K562 (cell line): ENCODE measurements at regions not wholly inside any gene's neighbourhood (a gene's known extent, or its start where the extent isn't known, plus 50 kb on each side); places are given as distances from the start of the nearest gene placed in this dataset.

Experiments
- ATAC-seq: fragments of 200-7000 bp; cut with Tn5 transposase; 3 replicates; pipeline ENCODE4 v1.9.1; 2020; ENCODE audit warnings: moderate library complexity
- BruUV-seq: library from RNA; stranded (reverse); fragments of 400-500 nt; replicated peaks from 2 replicates; lab custom pipeline; 2021; lab: Mats Ljungman, UMichigan
- CTCF ChIA-PET: fragments of 300-600 bp; formaldehyde crosslinking; extraction: SDS; loops from one replicate; lab custom pipeline; 2021; ENCODE audit warnings: low intra/inter-chr PET ratio; lab: Yijun Ruan, JAX
- POLR2A ChIA-PET: fragments of 300-600, 350-650 bp; sonication (Branson Sonifier 250); formaldehyde crosslinking; extraction: SDS; loops from one replicate; lab custom pipeline; 2021; ENCODE audit warnings: antibody characterized with exemption, inconsistent platforms; lab: Yijun Ruan, JAX
- DNase-seq, 4 experiments: peaks; one replicate each; pipeline versions ENCODE4 v3.0.0 to v3.0.0-alpha.2; 2011 to 2018; ENCODE audit warnings: low spot score in 3 of 4, mixed read lengths in 3 of 4; ENCODE audit errors: extremely low read depth in 1 of 4
- FAIRE-seq: peaks from 2 replicates; lab custom pipeline; 2011; peaks lifted over from hg19 to GRCh38; lab: Jason Lieb, UNC
- H2AFZ ChIP-seq: 2 replicates; pipeline ENCODE4 v1.6.0; 2011; ENCODE audit warnings: low read depth, low read length, control low read depth, inconsistent platforms
- H3K27ac ChIP-seq: fragments of 200-600 bp; 3 replicates; pipeline ENCODE4 v1.8.0; 2011; ENCODE audit warnings: low read depth, mild to moderate bottlenecking, control low read depth, inconsistent platforms, low read length, moderate library complexity, mixed read lengths; ENCODE audit errors: extremely low read depth
- H3K27me3 ChIP-seq, 2 experiments: fragments of 300-600 bp in 1 of 2; 2 replicates in 1 of 2; 3 replicates in 1 of 2; pipeline versions ENCODE4 v1.6.0 to v1.8.0; 2011; ENCODE audit warnings: inconsistent platforms in 2 of 2, low read length in 2 of 2, mild to moderate bottlenecking in 1 of 2, mixed read lengths in 1 of 2, moderate library complexity in 1 of 2; ENCODE audit not compliant: control insufficient read depth in 2 of 2, insufficient read depth in 2 of 2
- H3K36me3 ChIP-seq: fragments of 300-600 bp; 3 replicates; pipeline ENCODE4 v1.8.0; 2011; ENCODE audit warnings: mild to moderate bottlenecking, low read length, inconsistent platforms; ENCODE audit not compliant: control insufficient read depth, insufficient read depth
- H3K4me1 ChIP-seq, 2 experiments: fragments of 200-600 bp in 1 of 2; replicated peaks in 1 of 2; 2 replicates in 1 of 2; 3 replicates in 1 of 2; pipeline versions ENCODE4 v1.5.1 to v1.8.0; 2011; ENCODE audit warnings: inconsistent platforms in 2 of 2, low read length in 2 of 2, mild to moderate bottlenecking in 1 of 2, mixed read lengths in 1 of 2, moderate library complexity in 1 of 2; ENCODE audit not compliant: control insufficient read depth in 2 of 2, insufficient read depth in 2 of 2
- H3K4me2 ChIP-seq: 2 replicates; pipeline ENCODE4 v1.6.1; 2011; ENCODE audit warnings: low read length, control low read depth, inconsistent platforms, mixed read lengths; ENCODE audit not compliant: insufficient read depth
- H3K4me3 ChIP-seq: fragments of 200-600 bp; sonication (generic), shearing (Covaris generic); 2 replicates; pipeline ENCODE4 v1.5.1; 2016; ENCODE audit warnings: control low read depth, inconsistent platforms
- H3K79me2 ChIP-seq: fragments of 200-600 bp; 3 replicates; pipeline ENCODE4 v1.8.0; 2011; ENCODE audit warnings: low read length, inconsistent platforms; ENCODE audit not compliant: control insufficient read depth, insufficient read depth
- H3K9ac ChIP-seq, 2 experiments: 2 replicates each; pipeline versions ENCODE4 v1.6.0 to v1.6.1; 2011; ENCODE audit warnings: low read depth in 2 of 2, low read length in 2 of 2, control low read depth in 1 of 2, inconsistent platforms in 1 of 2, mild to moderate bottlenecking in 1 of 2, mixed read lengths in 1 of 2; ENCODE audit not compliant: insufficient read depth in 1 of 2
- H3K9me1 ChIP-seq: one replicate; pipeline ENCODE4 v1.6.0; 2011; ENCODE audit warnings: inconsistent platforms, mild to moderate bottlenecking, low read length, moderate library complexity; ENCODE audit not compliant: control insufficient read depth, insufficient read depth
- H3K9me3 ChIP-seq: replicated peaks from 2 replicates; pipeline ENCODE4 v1.5.1; 2011; ENCODE audit warnings: low read depth, low read length, inconsistent platforms; ENCODE audit not compliant: control insufficient read depth, insufficient read depth
- H4K20me1 ChIP-seq: replicated peaks from 2 replicates; pipeline ENCODE4 v1.6.1; 2011; ENCODE audit warnings: low read length, inconsistent platforms, mixed read lengths; ENCODE audit not compliant: control insufficient read depth, insufficient read depth
- CHD4 ChIP-seq: fragments of 200-600 bp; sonication (generic); IDR thresholded peaks from 3 replicates; pipeline ENCODE4 v1.6.1; 2012; ENCODE audit warnings: low read depth, mild to moderate bottlenecking, mixed read lengths, low read length, inconsistent platforms; ENCODE audit not compliant: insufficient read depth, insufficient replicate concordance, poor library complexity, severe bottlenecking
- CREB1 ChIP-seq, 2 experiments: sonication (generic) in 1 of 2; formaldehyde crosslinking in 1 of 2; IDR thresholded peaks; 2 replicates each; pipeline versions ENCODE4 v1.6.1 to v1.8.0; 2012 to 2022; ENCODE audit warnings: inconsistent platforms in 1 of 2, mild to moderate bottlenecking in 1 of 2, missing genetic modification reagents in 1 of 2, moderate library complexity in 1 of 2
- LARP7 ChIP-seq: fragments of 450-650 bp; IDR thresholded peaks from 2 replicates; pipeline ENCODE4 v1.6.1; 2016
- NELFE ChIP-seq: IDR thresholded peaks from 2 replicates; pipeline ENCODE4 v1.6.1; 2011; ENCODE audit warnings: mild to moderate bottlenecking; ENCODE audit not compliant: insufficient read depth, insufficient read length
- NR2F6 ChIP-seq: fragments of 450-650 bp; formaldehyde crosslinking; IDR thresholded peaks from 2 replicates; pipeline ENCODE4 v1.4.0; 2020; ENCODE audit warnings: mild to moderate bottlenecking
- RCOR1 ChIP-seq, 2 experiments: IDR thresholded peaks; 2 replicates each; pipeline ENCODE4 v1.6.1; 2012; ENCODE audit warnings: low read depth in 2 of 2, low read length in 2 of 2, borderline replicate concordance in 1 of 2, improper control_type of control experiment in 1 of 2
- ZKSCAN3 ChIP-seq: fragments of 250-450 bp; sonication (Bioruptor Pico); IDR thresholded peaks from 2 replicates; pipeline ENCODE4 v1.4.0; 2020
- ZNF165 ChIP-seq: fragments of 250-450 bp; sonication (Bioruptor Pico); IDR thresholded peaks from 2 replicates; pipeline ENCODE4 v1.4.0; 2020; ENCODE audit warnings: borderline replicate concordance
- ZNF253 ChIP-seq: fragments of 250-450 bp; sonication (Bioruptor Pico); conservative IDR thresholded peaks from 2 replicates; pipeline ENCODE4 v1.6.1; 2021; ENCODE audit warnings: mild to moderate bottlenecking
- ZNF311 ChIP-seq: fragments of 250-450 bp; sonication (Bioruptor Pico); IDR thresholded peaks from 2 replicates; pipeline ENCODE4 v1.4.0; 2020; ENCODE audit warnings: mild to moderate bottlenecking, moderate library complexity
- WGBS: fragments of 100-300 bp; shearing (Covaris generic); methylation state at CpG from one replicate; pipeline ENCODE4 v1.1.6; 2016; ENCODE audit warnings: low coverage, mixed read lengths; ENCODE audit not compliant: insufficient coverage; ENCODE audit errors: missing lambda C conversion rate; 5-methylcytosine and 5-hydroxymethylcytosine counted together
- in situ Hi-C: fragments of 300-500 bp; cut with MboI; formaldehyde crosslinking; loops from 4 replicates; pipeline ENCODE4 v1.15.0; 2018; ENCODE audit warnings: inconsistent platforms, mixed read lengths
- intact Hi-C: fragments of 100-400 bp; cut with micrococcal nuclease; formaldehyde crosslinking; loops from 2 replicates; pipeline ENCODE4 v1.14.2; 2022
- TF ChIP-seq, protein P1 (sequence below): fragments of 450-650 bp; IDR thresholded peaks from one replicate; pipeline ENCODE4 v1.6.1; 2018; ENCODE audit warnings: mild to moderate bottlenecking, moderate library complexity; ENCODE audit not compliant: partially characterized antibody
- TF ChIP-seq, protein P2 (sequence below): fragments of 450-650 bp; IDR thresholded peaks from 2 replicates; pipeline ENCODE4 v1.6.1; 2017; ENCODE audit warnings: antibody characterized with exemption, mild to moderate bottlenecking
- TF ChIP-seq, protein P3 (sequence below): sonication (generic); formaldehyde crosslinking; IDR thresholded peaks from 2 replicates; pipeline ENCODE4 v1.8.0; 2023; ENCODE audit warnings: missing genetic modification reagents, mild to moderate bottlenecking, borderline replicate concordance

DNA sequence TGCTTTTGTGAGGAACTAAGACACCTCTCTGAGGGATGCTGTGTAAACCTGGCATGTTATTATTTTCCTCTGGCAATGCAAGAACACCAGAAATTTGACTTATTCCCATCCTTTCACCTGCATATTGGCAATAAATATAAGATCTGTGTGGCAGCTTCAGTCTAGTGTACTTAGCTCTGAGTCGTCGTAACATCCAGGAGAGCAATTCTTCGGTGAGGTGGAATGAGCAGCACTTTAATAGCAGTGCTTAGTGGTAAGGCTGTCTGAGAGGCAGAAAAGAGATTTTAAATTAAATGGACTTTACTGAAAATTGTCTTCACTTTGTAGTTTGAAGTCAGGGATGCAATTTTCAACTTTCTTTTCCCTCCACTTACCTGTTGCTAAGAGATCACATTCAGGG, 344.9 kb downstream of the PCDH7 start:
- no peaks in the 10 kb centered on the region for H3K27me3 ChIP-seq
- WGBS, result 0% methylated on average over 3 of the region's 3 CpGs
- H3K9me1 ChIP-seq, result no peaks in the 10 kb centered on the region
- ATAC-seq (no peak), FAIRE-seq (no peak), DNase-seq (no peak)
- no peak overlapping the region for H3K4me2 ChIP-seq
- no peaks in the 10 kb centered on the region for H4K20me1 ChIP-seq
- H3K4me1 ChIP-seq, result no peaks in the 10 kb centered on the region
- no peaks in the 10 kb centered on the region for H3K36me3 ChIP-seq
- H2AFZ ChIP-seq, result no peak overlapping the region
- H3K27ac ChIP-seq, result no peak overlapping the region
- no peak overlapping the region for H3K4me3 ChIP-seq
- ChIA-PET CTCF (no interaction called here), POLR2A (no interaction called here)
- in situ Hi-C loops, result no loop called here
- intact Hi-C loops, result no loop called here
- BruUV-seq, result no TSS peak
- H3K79me2 ChIP-seq, result no peaks in the 10 kb centered on the region
- no peaks in the 10 kb centered on the region for H3K9me3 ChIP-seq
- no peak overlapping the region for H3K9ac ChIP-seq
- TF ChIP-seq ZNF311 (no peak), ZNF253 (no peak), NR2F6 (no peak), NELFE (no peak), RCOR1 (IDR thresholded peaks at IDR 0.05; ENCODE audit: borderline replicate concordance in 1 of 2, low read depth in 2 of 2, low read length in 2 of 2) (no peak), ZNF165 (CRISPR knock-in tag) (no peak), CHD4 (no peak), CREB1 (IDR thresholded peaks at IDR 0.05) (no peak), CREB1 (CRISPR knock-in tag; IDR thresholded peaks at IDR 0.05) (no peak), ZKSCAN3 (CRISPR knock-in tag) (no peak), LARP7 (no peak)
- TF ChIP-seq, protein P1, sequence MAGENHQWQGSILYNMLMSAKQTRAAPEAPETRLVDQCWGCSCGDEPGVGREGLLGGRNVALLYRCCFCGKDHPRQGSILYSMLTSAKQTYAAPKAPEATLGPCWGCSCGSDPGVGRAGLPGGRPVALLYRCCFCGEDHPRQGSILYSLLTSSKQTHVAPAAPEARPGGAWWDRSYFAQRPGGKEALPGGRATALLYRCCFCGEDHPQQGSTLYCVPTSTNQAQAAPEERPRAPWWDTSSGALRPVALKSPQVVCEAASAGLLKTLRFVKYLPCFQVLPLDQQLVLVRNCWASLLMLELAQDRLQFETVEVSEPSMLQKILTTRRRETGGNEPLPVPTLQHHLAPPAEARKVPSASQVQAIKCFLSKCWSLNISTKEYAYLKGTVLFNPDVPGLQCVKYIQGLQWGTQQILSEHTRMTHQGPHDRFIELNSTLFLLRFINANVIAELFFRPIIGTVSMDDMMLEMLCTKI, result no peak
- TF ChIP-seq, protein P2, sequence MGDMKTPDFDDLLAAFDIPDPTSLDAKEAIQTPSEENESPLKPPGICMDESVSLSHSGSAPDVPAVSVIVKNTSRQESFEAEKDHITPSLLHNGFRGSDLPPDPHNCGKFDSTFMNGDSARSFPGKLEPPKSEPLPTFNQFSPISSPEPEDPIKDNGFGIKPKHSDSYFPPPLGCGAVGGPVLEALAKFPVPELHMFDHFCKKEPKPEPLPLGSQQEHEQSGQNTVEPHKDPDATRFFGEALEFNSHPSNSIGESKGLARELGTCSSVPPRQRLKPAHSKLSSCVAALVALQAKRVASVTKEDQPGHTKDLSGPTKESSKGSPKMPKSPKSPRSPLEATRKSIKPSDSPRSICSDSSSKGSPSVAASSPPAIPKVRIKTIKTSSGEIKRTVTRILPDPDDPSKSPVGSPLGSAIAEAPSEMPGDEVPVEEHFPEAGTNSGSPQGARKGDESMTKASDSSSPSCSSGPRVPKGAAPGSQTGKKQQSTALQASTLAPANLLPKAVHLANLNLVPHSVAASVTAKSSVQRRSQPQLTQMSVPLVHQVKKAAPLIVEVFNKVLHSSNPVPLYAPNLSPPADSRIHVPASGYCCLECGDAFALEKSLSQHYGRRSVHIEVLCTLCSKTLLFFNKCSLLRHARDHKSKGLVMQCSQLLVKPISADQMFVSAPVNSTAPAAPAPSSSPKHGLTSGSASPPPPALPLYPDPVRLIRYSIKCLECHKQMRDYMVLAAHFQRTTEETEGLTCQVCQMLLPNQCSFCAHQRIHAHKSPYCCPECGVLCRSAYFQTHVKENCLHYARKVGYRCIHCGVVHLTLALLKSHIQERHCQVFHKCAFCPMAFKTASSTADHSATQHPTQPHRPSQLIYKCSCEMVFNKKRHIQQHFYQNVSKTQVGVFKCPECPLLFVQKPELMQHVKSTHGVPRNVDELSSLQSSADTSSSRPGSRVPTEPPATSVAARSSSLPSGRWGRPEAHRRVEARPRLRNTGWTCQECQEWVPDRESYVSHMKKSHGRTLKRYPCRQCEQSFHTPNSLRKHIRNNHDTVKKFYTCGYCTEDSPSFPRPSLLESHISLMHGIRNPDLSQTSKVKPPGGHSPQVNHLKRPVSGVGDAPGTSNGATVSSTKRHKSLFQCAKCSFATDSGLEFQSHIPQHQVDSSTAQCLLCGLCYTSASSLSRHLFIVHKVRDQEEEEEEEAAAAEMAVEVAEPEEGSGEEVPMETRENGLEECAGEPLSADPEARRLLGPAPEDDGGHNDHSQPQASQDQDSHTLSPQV, result no peak
- TF ChIP-seq, protein P3, sequence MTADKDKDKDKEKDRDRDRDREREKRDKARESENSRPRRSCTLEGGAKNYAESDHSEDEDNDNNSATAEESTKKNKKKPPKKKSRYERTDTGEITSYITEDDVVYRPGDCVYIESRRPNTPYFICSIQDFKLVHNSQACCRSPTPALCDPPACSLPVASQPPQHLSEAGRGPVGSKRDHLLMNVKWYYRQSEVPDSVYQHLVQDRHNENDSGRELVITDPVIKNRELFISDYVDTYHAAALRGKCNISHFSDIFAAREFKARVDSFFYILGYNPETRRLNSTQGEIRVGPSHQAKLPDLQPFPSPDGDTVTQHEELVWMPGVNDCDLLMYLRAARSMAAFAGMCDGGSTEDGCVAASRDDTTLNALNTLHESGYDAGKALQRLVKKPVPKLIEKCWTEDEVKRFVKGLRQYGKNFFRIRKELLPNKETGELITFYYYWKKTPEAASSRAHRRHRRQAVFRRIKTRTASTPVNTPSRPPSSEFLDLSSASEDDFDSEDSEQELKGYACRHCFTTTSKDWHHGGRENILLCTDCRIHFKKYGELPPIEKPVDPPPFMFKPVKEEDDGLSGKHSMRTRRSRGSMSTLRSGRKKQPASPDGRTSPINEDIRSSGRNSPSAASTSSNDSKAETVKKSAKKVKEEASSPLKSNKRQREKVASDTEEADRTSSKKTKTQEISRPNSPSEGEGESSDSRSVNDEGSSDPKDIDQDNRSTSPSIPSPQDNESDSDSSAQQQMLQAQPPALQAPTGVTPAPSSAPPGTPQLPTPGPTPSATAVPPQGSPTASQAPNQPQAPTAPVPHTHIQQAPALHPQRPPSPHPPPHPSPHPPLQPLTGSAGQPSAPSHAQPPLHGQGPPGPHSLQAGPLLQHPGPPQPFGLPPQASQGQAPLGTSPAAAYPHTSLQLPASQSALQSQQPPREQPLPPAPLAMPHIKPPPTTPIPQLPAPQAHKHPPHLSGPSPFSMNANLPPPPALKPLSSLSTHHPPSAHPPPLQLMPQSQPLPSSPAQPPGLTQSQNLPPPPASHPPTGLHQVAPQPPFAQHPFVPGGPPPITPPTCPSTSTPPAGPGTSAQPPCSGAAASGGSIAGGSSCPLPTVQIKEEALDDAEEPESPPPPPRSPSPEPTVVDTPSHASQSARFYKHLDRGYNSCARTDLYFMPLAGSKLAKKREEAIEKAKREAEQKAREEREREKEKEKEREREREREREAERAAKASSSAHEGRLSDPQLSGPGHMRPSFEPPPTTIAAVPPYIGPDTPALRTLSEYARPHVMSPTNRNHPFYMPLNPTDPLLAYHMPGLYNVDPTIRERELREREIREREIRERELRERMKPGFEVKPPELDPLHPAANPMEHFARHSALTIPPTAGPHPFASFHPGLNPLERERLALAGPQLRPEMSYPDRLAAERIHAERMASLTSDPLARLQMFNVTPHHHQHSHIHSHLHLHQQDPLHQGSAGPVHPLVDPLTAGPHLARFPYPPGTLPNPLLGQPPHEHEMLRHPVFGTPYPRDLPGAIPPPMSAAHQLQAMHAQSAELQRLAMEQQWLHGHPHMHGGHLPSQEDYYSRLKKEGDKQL (CRISPR knock-in tag), result no peak
